ENCODE measurements at regions not wholly inside any gene's neighbourhood (a gene's known extent, or its start where the extent isn't known, plus 50 kb on each side); places are given as distances from the start of the nearest gene placed in this dataset.

GRCh38 chr11:79697905-79698304, 257.1 kb upstream of the TENM4 start:
- DNase-seq (ENCODE audit: low read depth), result no peak
- TF ChIP-seq, protein P1, sequence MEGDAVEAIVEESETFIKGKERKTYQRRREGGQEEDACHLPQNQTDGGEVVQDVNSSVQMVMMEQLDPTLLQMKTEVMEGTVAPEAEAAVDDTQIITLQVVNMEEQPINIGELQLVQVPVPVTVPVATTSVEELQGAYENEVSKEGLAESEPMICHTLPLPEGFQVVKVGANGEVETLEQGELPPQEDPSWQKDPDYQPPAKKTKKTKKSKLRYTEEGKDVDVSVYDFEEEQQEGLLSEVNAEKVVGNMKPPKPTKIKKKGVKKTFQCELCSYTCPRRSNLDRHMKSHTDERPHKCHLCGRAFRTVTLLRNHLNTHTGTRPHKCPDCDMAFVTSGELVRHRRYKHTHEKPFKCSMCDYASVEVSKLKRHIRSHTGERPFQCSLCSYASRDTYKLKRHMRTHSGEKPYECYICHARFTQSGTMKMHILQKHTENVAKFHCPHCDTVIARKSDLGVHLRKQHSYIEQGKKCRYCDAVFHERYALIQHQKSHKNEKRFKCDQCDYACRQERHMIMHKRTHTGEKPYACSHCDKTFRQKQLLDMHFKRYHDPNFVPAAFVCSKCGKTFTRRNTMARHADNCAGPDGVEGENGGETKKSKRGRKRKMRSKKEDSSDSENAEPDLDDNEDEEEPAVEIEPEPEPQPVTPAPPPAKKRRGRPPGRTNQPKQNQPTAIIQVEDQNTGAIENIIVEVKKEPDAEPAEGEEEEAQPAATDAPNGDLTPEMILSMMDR (IDR thresholded peaks at IDR 0.05; ENCODE audit: insufficient read depth, low read length, severe bottlenecking), result no peak
- H3K36me3 ChIP-seq (ENCODE audit: control insufficient read depth, insufficient read depth, low read length), result no peaks in the 10 kb centered on the region
- H3K27me3 ChIP-seq (ENCODE audit: control insufficient read depth, insufficient read depth, low read length), result no peaks in the 10 kb centered on the region
- H3K4me3 ChIP-seq (ENCODE audit: low read depth, low read length), result no peak overlapping the region
- FAIRE-seq, result no peak

GRCh38 chr11:79694368-79694767, 253.5 kb upstream of the TENM4 start:
- H3K27me3 ChIP-seq (ENCODE audit: control insufficient read depth, insufficient read depth, low read length), result no peaks in the 10 kb centered on the region
- FAIRE-seq (no peak), DNase-seq (ENCODE audit: low read depth) (peak; percentile 90)
- TF ChIP-seq, protein P1 (IDR thresholded peaks at IDR 0.05; ENCODE audit: insufficient read depth, low read length, severe bottlenecking), result no peak
- no peak overlapping the region for H3K4me3 ChIP-seq (ENCODE audit: low read depth, low read length)
- no peaks in the 10 kb centered on the region for H3K36me3 ChIP-seq (ENCODE audit: control insufficient read depth, insufficient read depth, low read length)

DNA sequence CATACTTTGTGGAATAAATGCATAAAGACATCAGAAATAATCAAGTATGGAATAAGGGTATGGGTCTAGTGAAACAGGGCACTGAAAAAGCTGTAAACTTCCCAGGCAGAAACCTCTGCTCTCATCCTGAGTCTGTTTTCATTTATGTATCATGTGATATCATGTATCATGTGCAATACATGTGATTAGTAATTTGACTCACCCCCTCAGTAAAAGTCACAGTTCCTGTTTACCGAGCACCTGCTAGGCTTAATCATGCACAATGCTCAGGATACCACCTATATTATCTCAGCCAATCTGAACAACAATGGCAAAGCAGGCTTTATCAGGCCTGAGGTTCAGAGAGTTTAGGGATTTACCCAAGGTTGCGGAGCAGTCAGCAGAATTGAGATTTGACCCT, 250.6 kb upstream of the TENM4 start:
- Histone ChIP-seq H3K27me3 (ENCODE audit: control insufficient read depth, insufficient read depth, low read length) (no peaks in the 10 kb centered on the region), H3K4me3 (ENCODE audit: low read depth, low read length) (no peak overlapping the region), H3K36me3 (ENCODE audit: control insufficient read depth, insufficient read depth, low read length) (no peaks in the 10 kb centered on the region)
- DNase-seq (ENCODE audit: low read depth) (peak; percentile 81), FAIRE-seq (peak; percentile 76)
- TF ChIP-seq, protein P1 (IDR thresholded peaks at IDR 0.05; ENCODE audit: insufficient read depth, low read length, severe bottlenecking), result no peak

GRCh38 chr11:79686703-79687419, 246.0 kb upstream of the TENM4 start:
- DNase-seq (ENCODE audit: low read depth), result peak; percentile 46
- Histone ChIP-seq H3K36me3 (ENCODE audit: control insufficient read depth, insufficient read depth, low read length) (no peaks in the 10 kb centered on the region), H3K27me3 (ENCODE audit: control insufficient read depth, insufficient read depth, low read length) (no peaks in the 10 kb centered on the region), H3K4me3 (ENCODE audit: low read depth, low read length) (no peak overlapping the region)
- TF ChIP-seq, protein P1 (IDR thresholded peaks at IDR 0.05; ENCODE audit: insufficient read depth, low read length, severe bottlenecking), result no peak
- no peak for FAIRE-seq

- DNase-seq (ENCODE audit: low read depth) (no peak), FAIRE-seq (no peak)
- no peaks in the 10 kb centered on the region for H3K27me3 ChIP-seq (ENCODE audit: control insufficient read depth, insufficient read depth, low read length)
- TF ChIP-seq, protein P1 (IDR thresholded peaks at IDR 0.05; ENCODE audit: insufficient read depth, low read length, severe bottlenecking), result no peak
- no peak overlapping the region for H3K4me3 ChIP-seq (ENCODE audit: low read depth, low read length)
- no peaks in the 10 kb centered on the region for H3K36me3 ChIP-seq (ENCODE audit: control insufficient read depth, insufficient read depth, low read length)
Measured at GRCh38 chr11:79683930-79684329, 243.1 kb upstream of the TENM4 start.
